ENCODE measurements at regions not wholly inside any gene's neighbourhood (a gene's known extent, or its start where the extent isn't known, plus 50 kb on each side); places are given as distances from the start of the nearest gene placed in this dataset.

- Histone ChIP-seq H2BK15ac (ENCODE audit: low read depth, low read length) (no peak overlapping the region), H3K79me1 (ENCODE audit: insufficient read depth, low read depth, low read length, poor library complexity, severe bottlenecking) (no peaks in the 10 kb centered on the region), H4K5ac (ENCODE audit: insufficient read length, low read depth, low read length) (no peak overlapping the region), H2AK5ac (ENCODE audit: insufficient read length, low read length) (no peak overlapping the region), H3K79me2 (ENCODE audit: insufficient read depth, low read length) (no peaks in the 10 kb centered on the region), H3K4me1 (ENCODE audit: insufficient read depth, low read length) (no peaks in the 10 kb centered on the region), H3K9ac (ENCODE audit: extremely low read depth, insufficient read length, low read length) (no peak overlapping the region), H3K27me3 (ENCODE audit: insufficient read depth, low read length) (no peaks in the 10 kb centered on the region), H3K4me2 (ENCODE audit: insufficient read depth, insufficient read length, low read length) (no peak overlapping the region), H2BK5ac (ENCODE audit: insufficient read length, low read length) (no peak overlapping the region), H3T11ph (ENCODE audit: low read length) (no peak overlapping the region), H3K23me2 (ENCODE audit: insufficient read length, low read depth, low read length, poor library complexity, severe bottlenecking) (no peaks in the 10 kb centered on the region), H3K14ac (ENCODE audit: insufficient read depth, low read length) (no peak overlapping the region), H2AFZ (ENCODE audit: low read length) (no peak overlapping the region), H4K20me1 (ENCODE audit: control insufficient read depth, insufficient read depth, insufficient read length) (no peaks in the 10 kb centered on the region), H3K56ac (ENCODE audit: insufficient read length, low read depth, low read length) (no peak overlapping the region), H3K9me3 (ENCODE audit: control insufficient read depth, low read depth, low read length) (no peaks in the 10 kb centered on the region), H3K23ac (ENCODE audit: insufficient read length, low read depth, low read length) (no peak overlapping the region), H3K27ac (ENCODE audit: insufficient read length, low read depth, low read length) (no peak overlapping the region), H2BK12ac (ENCODE audit: insufficient read length, low read depth, low read length) (no peak overlapping the region), H4K91ac (ENCODE audit: insufficient read length, low read depth, low read length) (no peak overlapping the region), H2BK120ac (ENCODE audit: low read depth, low read length, poor library complexity, severe bottlenecking) (no peak overlapping the region), H3K4ac (ENCODE audit: low read depth, low read length) (no peak overlapping the region), H2BK20ac (ENCODE audit: low read depth, low read length, poor library complexity, severe bottlenecking) (no peak overlapping the region), H4K8ac (replicated peaks; ENCODE audit: insufficient read length, low read depth, low read length) (no peak overlapping the region), H3K18ac (ENCODE audit: insufficient read length, low read depth, low read length) (no peak overlapping the region)
- TF ChIP-seq CTCF (conservative IDR thresholded peaks at IDR 0.05): no peak
- no peaks in the 10 kb centered on the region for H3K4me1 Mint-ChIP-seq
- H3K4me3 Mint-ChIP-seq: no peak overlapping the region
- H3K27ac Mint-ChIP-seq: no peak overlapping the region
- H3K9me3 Mint-ChIP-seq: peaks cover 2 to 3% of the 10 kb centered on the region in 2 experiments; a peak in 2 of 5 replicates
- H3K27me3 Mint-ChIP-seq (ENCODE audit: low read depth): no peaks in the 10 kb centered on the region; the same call in 1 of the 2 replicates
- H3K36me3 Mint-ChIP-seq (ENCODE audit: insufficient read depth in 1 of 3, low read depth in 3 of 3): no peaks in the 10 kb centered on the region
- DNase-seq: no peak
These were observed 269.4 kb downstream of the HHIPL2 start for GRCh38 chr1:222278501-222278900.
